MCF 10A (cell line): ENCODE measurements at regions not wholly inside any gene's neighbourhood (a gene's known extent, or its start where the extent isn't known, plus 50 kb on each side); places are given as distances from the start of the nearest gene placed in this dataset.
"Not testable (repeated sequence)": the region's sequence is repeated elsewhere in the genome, so short reads cannot be mapped to it uniquely, and the experiment has no call there.

Experiments used
- BruUV-seq: library from RNA; stranded (reverse); fragments of 400-500 nt; replicated peaks from 2 replicates; lab custom pipeline; 2021; lab: Mats Ljungman, UMichigan
- CTCF ChIA-PET: fragments of 300-600 bp; sonication (Branson Sonifier 250); formaldehyde crosslinking; extraction: SDS; loops from one replicate; lab custom pipeline; 2021; ENCODE audit warnings: antibody characterized with exemption, inconsistent platforms; lab: Yijun Ruan, JAX
- POLR2A ChIA-PET: fragments of 300-600, 350-650 bp; sonication (Branson Sonifier 250); formaldehyde crosslinking; extraction: SDS; loops from one replicate; lab custom pipeline; 2020; ENCODE audit warnings: antibody characterized with exemption, inconsistent platforms; lab: Yijun Ruan, JAX
- DNase-seq: peaks from one replicate; pipeline ENCODE4 v3.0.0-alpha.2; 2018; ENCODE audit not compliant: unreplicated experiment
- H3K27ac Mint-ChIP-seq: one replicate; pipeline ENCODE4 v1.8.0; 2022; ENCODE audit warnings: mild to moderate bottlenecking, low read depth, mixed read lengths; ENCODE audit not compliant: unreplicated experiment
- H3K27me3 Mint-ChIP-seq: one replicate; pipeline ENCODE4 v1.8.0; 2022; ENCODE audit warnings: mixed read lengths; ENCODE audit not compliant: insufficient read depth, unreplicated experiment
- H3K36me3 Mint-ChIP-seq: one replicate; pipeline ENCODE4 v1.8.0; 2022; ENCODE audit warnings: mild to moderate bottlenecking, moderate library complexity, mixed read lengths; ENCODE audit not compliant: insufficient read depth, unreplicated experiment
- H3K4me1 Mint-ChIP-seq: one replicate; pipeline ENCODE4 v1.8.0; 2022; ENCODE audit warnings: mixed read lengths; ENCODE audit not compliant: insufficient read depth, unreplicated experiment
- H3K4me3 Mint-ChIP-seq: one replicate; pipeline ENCODE4 v1.8.0; 2022; ENCODE audit warnings: mild to moderate bottlenecking, moderate library complexity, mixed read lengths; ENCODE audit not compliant: unreplicated experiment
- H3K9me3 Mint-ChIP-seq: one replicate; pipeline ENCODE4 v1.8.0; 2022; ENCODE audit warnings: mixed read lengths; ENCODE audit not compliant: unreplicated experiment
- intact Hi-C: fragments of 100-400 bp; cut with micrococcal nuclease; formaldehyde crosslinking; loops from 2 replicates; pipeline ENCODE4 v1.14.1; 2022
- TF ChIP-seq, protein P1 (sequence below): fragments of 200-600 bp; IDR thresholded peaks from one replicate; pipeline ENCODE4 v1.8.0; 2022; ENCODE audit warnings: antibody characterized with exemption, mild to moderate bottlenecking; ENCODE audit not compliant: unreplicated experiment

- POLR2A ChIA-PET: no interaction called here
- BruUV-seq: no TSS peak
- CTCF ChIA-PET: interaction anchor here (0.7 kb wide), 1 partner anchor 66 kb away, joined by 3 read pairs; no protein-coding TSS in a partner anchor
Measured at GRCh38 chr12:112616469-112617152, 174.9 kb upstream of the RPH3A start.

GRCh38 chr12:112617153-112617505 is 174.4 kb upstream of the RPH3A start:
- POLR2A ChIA-PET: no interaction called here
- no peaks in the 10 kb centered on the region for H3K36me3 Mint-ChIP-seq
- intact Hi-C loops: no loop called here
- CTCF ChIA-PET: interaction anchor here (0.7 kb wide), 1 partner anchor 65 kb away, joined by 3 read pairs; no protein-coding TSS in a partner anchor
- TF ChIP-seq, protein P1, sequence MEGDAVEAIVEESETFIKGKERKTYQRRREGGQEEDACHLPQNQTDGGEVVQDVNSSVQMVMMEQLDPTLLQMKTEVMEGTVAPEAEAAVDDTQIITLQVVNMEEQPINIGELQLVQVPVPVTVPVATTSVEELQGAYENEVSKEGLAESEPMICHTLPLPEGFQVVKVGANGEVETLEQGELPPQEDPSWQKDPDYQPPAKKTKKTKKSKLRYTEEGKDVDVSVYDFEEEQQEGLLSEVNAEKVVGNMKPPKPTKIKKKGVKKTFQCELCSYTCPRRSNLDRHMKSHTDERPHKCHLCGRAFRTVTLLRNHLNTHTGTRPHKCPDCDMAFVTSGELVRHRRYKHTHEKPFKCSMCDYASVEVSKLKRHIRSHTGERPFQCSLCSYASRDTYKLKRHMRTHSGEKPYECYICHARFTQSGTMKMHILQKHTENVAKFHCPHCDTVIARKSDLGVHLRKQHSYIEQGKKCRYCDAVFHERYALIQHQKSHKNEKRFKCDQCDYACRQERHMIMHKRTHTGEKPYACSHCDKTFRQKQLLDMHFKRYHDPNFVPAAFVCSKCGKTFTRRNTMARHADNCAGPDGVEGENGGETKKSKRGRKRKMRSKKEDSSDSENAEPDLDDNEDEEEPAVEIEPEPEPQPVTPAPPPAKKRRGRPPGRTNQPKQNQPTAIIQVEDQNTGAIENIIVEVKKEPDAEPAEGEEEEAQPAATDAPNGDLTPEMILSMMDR: no peak
- H3K4me3 Mint-ChIP-seq: no peak overlapping the region
- peaks cover 30% of the 10 kb centered on the region for H3K27me3 Mint-ChIP-seq
- no TSS peak for BruUV-seq
- H3K9me3 Mint-ChIP-seq: no peaks in the 10 kb centered on the region
- no peak for DNase-seq
- no peak overlapping the region for H3K27ac Mint-ChIP-seq
- no peaks in the 10 kb centered on the region for H3K4me1 Mint-ChIP-seq

More at GRCh38 chr12:112616469-112617152, 174.9 kb upstream of the RPH3A start:
- peaks cover 30% of the 10 kb centered on the region for H3K27me3 Mint-ChIP-seq
- no peaks in the 10 kb centered on the region for H3K4me1 Mint-ChIP-seq
- no peak for DNase-seq
- intact Hi-C loops: no loop called here
- no peaks in the 10 kb centered on the region for H3K36me3 Mint-ChIP-seq
- no peak overlapping the region for H3K4me3 Mint-ChIP-seq
- no peak overlapping the region for H3K27ac Mint-ChIP-seq
- no peaks in the 10 kb centered on the region for H3K9me3 Mint-ChIP-seq
- TF ChIP-seq, protein P1: no peak

DNA sequence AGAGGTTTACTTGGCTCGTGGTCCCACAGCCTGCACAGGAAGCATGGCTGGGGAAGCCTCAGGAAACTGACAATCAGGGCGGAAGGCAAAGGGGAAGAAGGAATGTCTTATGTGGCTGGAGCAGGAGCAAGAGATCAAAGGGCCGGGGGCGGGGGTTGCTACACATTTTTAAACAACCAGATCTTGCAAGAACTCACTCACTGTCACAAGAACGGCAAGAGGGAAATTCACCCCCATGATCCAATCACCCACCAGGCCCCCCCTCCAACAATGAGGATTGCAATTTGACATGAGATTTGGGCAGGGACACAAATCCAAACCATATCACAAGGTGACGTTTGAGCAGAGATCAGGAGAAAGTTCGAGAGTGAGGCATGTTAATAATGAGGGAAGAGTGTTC is 163.7 kb upstream of the RPH3A start:
- POLR2A ChIA-PET: no interaction called here
- intact Hi-C loops: no loop called here
- no peak for DNase-seq
- no TSS peak for BruUV-seq
- Mint-ChIP-seq H3K27me3 (no peaks in the 10 kb centered on the region), H3K27ac (no peak overlapping the region), H3K4me3 (no peak overlapping the region), H3K4me1 (no peaks in the 10 kb centered on the region), H3K9me3 (peaks cover 6% of the 10 kb centered on the region), H3K36me3 (no peaks in the 10 kb centered on the region)
- TF ChIP-seq, protein P1: no peak
- CTCF ChIA-PET: no interaction called here

- DNase-seq, H3K27me3 Mint-ChIP-seq, BruUV-seq, H3K4me3 Mint-ChIP-seq, H3K4me1 Mint-ChIP-seq, H3K36me3 Mint-ChIP-seq, POLR2A ChIA-PET, H3K9me3 Mint-ChIP-seq, H3K27ac Mint-ChIP-seq, intact Hi-C loops: not testable (repeated sequence)
- CTCF ChIA-PET: interaction anchor here (0.6 kb wide), 1 partner anchor 47 kb away, joined by 3 read pairs; no protein-coding TSS in a partner anchor
Measured at GRCh38 chr12:112631974-112632373, 159.6 kb upstream of the RPH3A start.
